ENCODE measurements at regions not wholly inside any gene's neighbourhood (a gene's known extent, or its start where the extent isn't known, plus 50 kb on each side); places are given as distances from the start of the nearest gene placed in this dataset.

GRCh38 chr7:124388751-124389150, 355.9 kb upstream of the TMEM229A start:
- TF ChIP-seq ZNF114 (CRISPR knock-in tag; IDR thresholded peaks at IDR 0.05) (no peak), ZNF331 (CRISPR knock-in tag; IDR thresholded peaks at IDR 0.05; ENCODE audit: low read depth) (no peak), ZNF462 (CRISPR knock-in tag; IDR thresholded peaks at IDR 0.05) (no peak), ETS1 (IDR thresholded peaks at IDR 0.05) (no peak), EZH2phosphoT487 (IDR thresholded peaks at IDR 0.05; ENCODE audit: unreplicated experiment) (no peak), JUNB (IDR thresholded peaks at IDR 0.05; ENCODE audit: unreplicated experiment) (no peak), POLR2AphosphoS5 (IDR thresholded peaks at IDR 0.05; ENCODE audit: low read depth) (no peak), NANOG (IDR thresholded peaks at IDR 0.05; ENCODE audit: borderline replicate concordance) (no peak), CTCF (conservative IDR thresholded peaks at IDR 0.05; ENCODE audit: low read depth in 2 of 2) (no peak), CREB1 (CRISPR knock-in tag; IDR thresholded peaks at IDR 0.05; ENCODE audit: low read depth) (no peak), EZH2 (IDR thresholded peaks at IDR 0.05; ENCODE audit: low read depth, unreplicated experiment) (no peak)
- H3K4me1 ChIP-seq (ENCODE audit: insufficient read depth), result no peaks in the 10 kb centered on the region
- no peaks in the 10 kb centered on the region for H3F3A ChIP-seq (replicated peaks; ENCODE audit: low read depth)
- no peaks in the 10 kb centered on the region for H3K36me3 Mint-ChIP-seq (ENCODE audit: low read depth)
- no peak overlapping the region for H3K4me3 ChIP-seq
- no peaks in the 10 kb centered on the region for H3K4me1 Mint-ChIP-seq
- no peak overlapping the region for H3K27ac ChIP-seq (ENCODE audit: low read depth)
- no peaks in the 10 kb centered on the region for H4K20me1 ChIP-seq (replicated peaks; ENCODE audit: insufficient read depth)
- H3K79me2 ChIP-seq (replicated peaks; ENCODE audit: insufficient read depth), result no peaks in the 10 kb centered on the region
- no peak overlapping the region for H3K4me3 Mint-ChIP-seq
- DNase-seq (ENCODE audit: low spot score) (no peak), ATAC-seq (no peak)
- no peaks in the 10 kb centered on the region for H3K27me3 ChIP-seq (ENCODE audit: insufficient read depth)
- no peaks in the 10 kb centered on the region for H3K27me3 Mint-ChIP-seq (ENCODE audit: insufficient read depth, low read depth, poor library complexity)
- H3K9me3 Mint-ChIP-seq, result no peaks in the 10 kb centered on the region
- no peak overlapping the region for H2AFZ ChIP-seq
- no peaks in the 10 kb centered on the region for H3K36me3 ChIP-seq (ENCODE audit: insufficient read depth)
- no peak overlapping the region for H3K4me2 ChIP-seq
- H3K9me2 ChIP-seq (ENCODE audit: insufficient read depth), result no peaks in the 10 kb centered on the region
- no peak overlapping the region for H3K27ac Mint-ChIP-seq

All from GM23338 (cell line).